MCF 10A (cell line): ENCODE measurements at regions not wholly inside any gene's neighbourhood (a gene's known extent, or its start where the extent isn't known, plus 50 kb on each side); places are given as distances from the start of the nearest gene placed in this dataset.
A peak's percentile ranks its signal among the peaks of the same experiment; 100 is the strongest.

Source experiments
- BruUV-seq: library from RNA; stranded (reverse); fragments of 400-500 nt; replicated peaks from 2 replicates; lab custom pipeline; 2021; lab: Mats Ljungman, UMichigan
- CTCF ChIA-PET: fragments of 300-600 bp; sonication (Branson Sonifier 250); formaldehyde crosslinking; extraction: SDS; loops from one replicate; lab custom pipeline; 2021; ENCODE audit warnings: antibody characterized with exemption, inconsistent platforms; lab: Yijun Ruan, JAX
- POLR2A ChIA-PET: fragments of 300-600, 350-650 bp; sonication (Branson Sonifier 250); formaldehyde crosslinking; extraction: SDS; loops from one replicate; lab custom pipeline; 2020; ENCODE audit warnings: antibody characterized with exemption, inconsistent platforms; lab: Yijun Ruan, JAX
- DNase-seq: peaks from one replicate; pipeline ENCODE4 v3.0.0-alpha.2; 2018; ENCODE audit not compliant: unreplicated experiment
- H3K27ac Mint-ChIP-seq: one replicate; pipeline ENCODE4 v1.8.0; 2022; ENCODE audit warnings: mild to moderate bottlenecking, low read depth, mixed read lengths; ENCODE audit not compliant: unreplicated experiment
- H3K27me3 Mint-ChIP-seq: one replicate; pipeline ENCODE4 v1.8.0; 2022; ENCODE audit warnings: mixed read lengths; ENCODE audit not compliant: insufficient read depth, unreplicated experiment
- H3K36me3 Mint-ChIP-seq: one replicate; pipeline ENCODE4 v1.8.0; 2022; ENCODE audit warnings: mild to moderate bottlenecking, moderate library complexity, mixed read lengths; ENCODE audit not compliant: insufficient read depth, unreplicated experiment
- H3K4me1 Mint-ChIP-seq: one replicate; pipeline ENCODE4 v1.8.0; 2022; ENCODE audit warnings: mixed read lengths; ENCODE audit not compliant: insufficient read depth, unreplicated experiment
- H3K4me3 Mint-ChIP-seq: one replicate; pipeline ENCODE4 v1.8.0; 2022; ENCODE audit warnings: mild to moderate bottlenecking, moderate library complexity, mixed read lengths; ENCODE audit not compliant: unreplicated experiment
- H3K9me3 Mint-ChIP-seq: one replicate; pipeline ENCODE4 v1.8.0; 2022; ENCODE audit warnings: mixed read lengths; ENCODE audit not compliant: unreplicated experiment
- intact Hi-C: fragments of 100-400 bp; cut with micrococcal nuclease; formaldehyde crosslinking; loops from 2 replicates; pipeline ENCODE4 v1.14.1; 2022
- TF ChIP-seq, protein P1 (sequence below): fragments of 200-600 bp; IDR thresholded peaks from one replicate; pipeline ENCODE4 v1.8.0; 2022; ENCODE audit warnings: antibody characterized with exemption, mild to moderate bottlenecking; ENCODE audit not compliant: unreplicated experiment

GRCh38 chr1:22292011-22292788 lies 149.3 kb upstream of the WNT4 start:
- POLR2A ChIA-PET = interaction anchor here (0.7 kb wide), 1 partner anchor 162 kb away, joined by 3 read pairs; no protein-coding TSS in a partner anchor
- TF ChIP-seq, protein P1, sequence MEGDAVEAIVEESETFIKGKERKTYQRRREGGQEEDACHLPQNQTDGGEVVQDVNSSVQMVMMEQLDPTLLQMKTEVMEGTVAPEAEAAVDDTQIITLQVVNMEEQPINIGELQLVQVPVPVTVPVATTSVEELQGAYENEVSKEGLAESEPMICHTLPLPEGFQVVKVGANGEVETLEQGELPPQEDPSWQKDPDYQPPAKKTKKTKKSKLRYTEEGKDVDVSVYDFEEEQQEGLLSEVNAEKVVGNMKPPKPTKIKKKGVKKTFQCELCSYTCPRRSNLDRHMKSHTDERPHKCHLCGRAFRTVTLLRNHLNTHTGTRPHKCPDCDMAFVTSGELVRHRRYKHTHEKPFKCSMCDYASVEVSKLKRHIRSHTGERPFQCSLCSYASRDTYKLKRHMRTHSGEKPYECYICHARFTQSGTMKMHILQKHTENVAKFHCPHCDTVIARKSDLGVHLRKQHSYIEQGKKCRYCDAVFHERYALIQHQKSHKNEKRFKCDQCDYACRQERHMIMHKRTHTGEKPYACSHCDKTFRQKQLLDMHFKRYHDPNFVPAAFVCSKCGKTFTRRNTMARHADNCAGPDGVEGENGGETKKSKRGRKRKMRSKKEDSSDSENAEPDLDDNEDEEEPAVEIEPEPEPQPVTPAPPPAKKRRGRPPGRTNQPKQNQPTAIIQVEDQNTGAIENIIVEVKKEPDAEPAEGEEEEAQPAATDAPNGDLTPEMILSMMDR = no peak
- H3K9me3 Mint-ChIP-seq = no peaks in the 10 kb centered on the region
- H3K27ac Mint-ChIP-seq = no peak overlapping the region
- CTCF ChIA-PET = interaction anchor here (0.7 to 1.2 kb wide), 2 partner anchors 17 to 932 kb away, joined by 3 to 4 read pairs; no protein-coding TSS in a partner anchor
- DNase-seq = no peak
- no peak overlapping the region for H3K4me3 Mint-ChIP-seq
- H3K27me3 Mint-ChIP-seq = peaks cover 44% of the 10 kb centered on the region
- no peaks in the 10 kb centered on the region for H3K36me3 Mint-ChIP-seq
- BruUV-seq = no TSS peak
- intact Hi-C loops = no loop called here
- peaks cover 7% of the 10 kb centered on the region for H3K4me1 Mint-ChIP-seq

DNA sequence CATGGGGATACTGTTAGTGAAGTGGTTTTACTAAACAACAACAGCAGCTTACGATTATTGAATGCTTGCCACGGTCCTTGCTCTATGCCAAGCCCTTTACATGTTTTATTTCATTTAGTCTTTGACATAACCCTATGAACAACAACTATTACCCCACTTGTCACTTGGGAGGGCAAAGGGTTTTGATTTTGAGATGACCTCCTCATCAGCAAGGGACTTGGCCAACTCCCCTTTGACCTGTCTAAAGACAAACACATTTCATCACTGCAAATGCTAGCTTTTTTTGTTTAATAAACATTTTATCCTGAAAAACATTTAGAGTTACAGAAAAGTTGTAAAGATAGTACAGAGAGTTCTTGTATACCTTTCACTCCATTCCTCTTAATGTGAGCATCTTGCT lies 152.5 kb upstream of the WNT4 start:
- intact Hi-C loops = no loop called here
- Mint-ChIP-seq H3K4me1 (peaks cover 7% of the 10 kb centered on the region), H3K27me3 (peaks cover 72% of the 10 kb centered on the region), H3K9me3 (no peaks in the 10 kb centered on the region), H3K4me3 (no peak overlapping the region), H3K36me3 (peaks cover 6% of the 10 kb centered on the region), H3K27ac (no peak overlapping the region)
- ChIA-PET CTCF (no interaction called here), POLR2A (no interaction called here)
- TF ChIP-seq, protein P1 = no peak
- DNase-seq = no peak
- no TSS peak for BruUV-seq

- DNase-seq = no peak
- H3K4me3 Mint-ChIP-seq = no peak overlapping the region
- H3K36me3 Mint-ChIP-seq = peaks cover 6% of the 10 kb centered on the region
- H3K9me3 Mint-ChIP-seq = no peaks in the 10 kb centered on the region
- peaks cover 76% of the 10 kb centered on the region for H3K27me3 Mint-ChIP-seq
- ChIA-PET CTCF (no interaction called here), POLR2A (no interaction called here)
- H3K27ac Mint-ChIP-seq = no peak overlapping the region
- TF ChIP-seq, protein P1 = no peak
- BruUV-seq = no TSS peak
- intact Hi-C loops = no loop called here
- H3K4me1 Mint-ChIP-seq = peaks cover 7% of the 10 kb centered on the region
These were observed 153.0 kb upstream of the WNT4 start for GRCh38 chr1:22295856-22296255.

DNA sequence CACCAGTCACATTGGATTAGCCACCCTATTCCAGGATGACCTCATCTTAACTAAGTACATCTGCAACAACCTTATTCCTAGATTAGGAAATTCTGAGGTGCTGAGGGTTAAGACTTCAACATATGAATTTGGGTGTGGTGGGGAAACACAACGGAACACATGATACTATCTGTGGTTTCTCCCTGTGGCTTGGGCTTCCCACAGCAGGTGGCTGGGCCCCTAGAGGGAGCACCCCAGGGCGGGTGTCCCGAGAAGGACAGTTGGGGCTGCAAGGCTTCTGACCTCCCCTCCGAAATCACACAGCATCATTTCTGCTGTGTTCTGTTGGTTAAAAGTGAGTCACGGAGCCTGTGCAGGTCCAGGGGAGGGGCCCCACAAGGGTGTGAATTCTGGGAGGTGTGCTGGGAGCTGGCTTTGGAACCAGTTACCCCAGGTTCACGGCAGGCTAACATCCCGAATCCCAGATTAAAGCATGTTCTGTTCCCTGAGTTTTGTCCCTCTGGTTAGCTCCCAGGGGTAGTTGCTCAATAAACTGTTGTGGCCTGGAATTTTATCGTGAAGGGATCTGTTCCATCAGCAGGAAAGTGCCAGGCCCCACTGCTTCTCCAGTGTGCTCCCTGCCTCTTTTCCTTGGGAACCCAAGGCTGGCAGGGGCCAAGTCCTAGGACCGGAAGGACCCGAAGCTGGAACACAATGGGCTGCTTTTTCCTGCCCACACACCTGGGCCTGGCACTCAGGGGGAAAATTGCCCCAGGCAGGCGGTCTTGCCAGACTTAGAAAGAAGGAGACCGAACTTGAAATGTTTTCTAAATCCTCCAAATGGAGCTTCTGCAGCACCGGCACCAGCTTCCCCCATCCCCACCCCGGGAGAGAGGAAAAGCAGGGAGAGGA lies 154.0 kb upstream of the WNT4 start:
- H3K27ac Mint-ChIP-seq = no peak overlapping the region
- no peaks in the 10 kb centered on the region for H3K9me3 Mint-ChIP-seq
- no peak overlapping the region for H3K4me3 Mint-ChIP-seq
- H3K4me1 Mint-ChIP-seq = peaks cover 7% of the 10 kb centered on the region
- BruUV-seq = no TSS peak
- DNase-seq = peak; percentile 1
- intact Hi-C loops = no loop called here
- ChIA-PET CTCF (interaction anchor here (1.3 kb wide), 1 partner anchor 120 kb away, joined by 3 read pairs; no protein-coding TSS in a partner anchor), POLR2A (interaction anchor here (0.6 kb wide), 1 partner anchor 23 kb away, joined by 3 read pairs; no protein-coding TSS in a partner anchor)
- H3K36me3 Mint-ChIP-seq = peaks cover 6% of the 10 kb centered on the region
- TF ChIP-seq, protein P1 = no peak
- peaks cover 76% of the 10 kb centered on the region for H3K27me3 Mint-ChIP-seq
